Panc1 (cell line): ENCODE measurements at regions not wholly inside any gene's neighbourhood (a gene's known extent, or its start where the extent isn't known, plus 50 kb on each side); places are given as distances from the start of the nearest gene placed in this dataset.

Experiments
- ATAC-seq: fragments of 200-7000 bp; cut with Tn5 transposase; 2 replicates; pipeline ENCODE4 v1.9.1; 2020; ENCODE audit warnings: mild to moderate bottlenecking, moderate library complexity
- BruUV-seq: library from RNA; stranded (reverse); fragments of 400-500 nt; replicated peaks from 2 replicates; lab custom pipeline; 2021; lab: Mats Ljungman, UMichigan
- CTCF ChIA-PET: fragments of 300-600 bp; sonication (Branson Sonifier 250); formaldehyde crosslinking; loops from one replicate; lab custom pipeline; 2022; ENCODE audit warnings: antibody characterized with exemption; lab: Charles Lee
- POLR2A ChIA-PET: fragments of 300-600 bp; sonication (Branson Sonifier 250); formaldehyde crosslinking; loops from one replicate; lab custom pipeline; 2022; ENCODE audit warnings: antibody characterized with exemption; lab: Charles Lee
- DNase-seq: peaks from one replicate; pipeline ENCODE4 v3.0.0-alpha.2; 2010; ENCODE audit warnings: low read depth, low spot score
- H3K27ac ChIP-seq: 2 replicates; pipeline ENCODE4 v1.5.1; 2011; ENCODE audit warnings: mild to moderate bottlenecking, low read length, inconsistent platforms
- H3K27me3 ChIP-seq: fragments of 200-500 bp; sonication (Bioruptor generic); 2 replicates; pipeline ENCODE4 v1.6.0; 2014; ENCODE audit warnings: low read length, inconsistent platforms; ENCODE audit not compliant: control insufficient read depth, insufficient read depth
- H3K36me3 ChIP-seq: fragments of 200-500 bp; sonication (Bioruptor generic); 2 replicates; pipeline ENCODE4 v1.5.1; 2014; ENCODE audit warnings: inconsistent platforms, mild to moderate bottlenecking, low read length, moderate library complexity; ENCODE audit not compliant: control insufficient read depth, insufficient read depth
- H3K4me1 ChIP-seq: 2 replicates; pipeline ENCODE4 v1.5.1; 2011; ENCODE audit warnings: inconsistent platforms, mild to moderate bottlenecking, low read length, moderate library complexity; ENCODE audit not compliant: control insufficient read depth, insufficient read depth
- H3K4me3 ChIP-seq, 2 experiments: 2 replicates each; pipeline ENCODE4 v1.5.1; 2011 to 2012; ENCODE audit warnings: low read depth in 2 of 2, low read length in 2 of 2, mild to moderate bottlenecking in 2 of 2, inconsistent platforms in 1 of 2, moderate library complexity in 1 of 2
- H3K9me3 ChIP-seq: fragments of 200-500 bp; sonication (Bioruptor generic); 2 replicates; pipeline ENCODE4 v1.5.1; 2014; ENCODE audit warnings: low read depth, mild to moderate bottlenecking, inconsistent platforms, low read length, moderate library complexity; ENCODE audit not compliant: control insufficient read depth, insufficient read depth
- POLR2AphosphoS5 ChIP-seq: IDR thresholded peaks from 2 replicates; pipeline ENCODE4 v1.6.1; 2012; ENCODE audit warnings: mild to moderate bottlenecking, low read depth, low read length, moderate library complexity
- SIN3A ChIP-seq: IDR thresholded peaks from 2 replicates; pipeline ENCODE4 v1.6.1; 2012; ENCODE audit warnings: low read depth, mild to moderate bottlenecking, low read length, moderate library complexity, borderline replicate concordance; ENCODE audit not compliant: insufficient read depth
- TCF7L2 ChIP-seq: IDR thresholded peaks from 2 replicates; pipeline ENCODE4 v1.6.1; 2011; ENCODE audit warnings: mild to moderate bottlenecking, low read depth, low read length, inconsistent platforms
- in situ Hi-C: cut with HindIII; loops from 2 replicates; pipeline ENCODE4 v1.10.0; 2016; ENCODE audit warnings: low sequenced_read_pairs, low pct_unique_long_range_greater_than_20kb
- intact Hi-C: fragments of 100-400 bp; cut with micrococcal nuclease; formaldehyde crosslinking; loops from one replicate; pipeline ENCODE4 v1.10.0; 2022; ENCODE audit not compliant: unreplicated experiment
- TF ChIP-seq, protein P1 (sequence below): fragments of 450-650 bp; IDR thresholded peaks from 2 replicates; pipeline ENCODE4 v1.5.1; 2017; ENCODE audit warnings: mild to moderate bottlenecking
- TF ChIP-seq, protein P2 (sequence below), 2 experiments: IDR thresholded peaks; 2 replicates each; pipeline ENCODE4 v1.6.1; 2011 to 2012; ENCODE audit warnings: low read depth in 2 of 2, control low read depth in 1 of 2, low read length in 1 of 2, mild to moderate bottlenecking in 1 of 2, moderate library complexity in 1 of 2; ENCODE audit not compliant: insufficient read depth in 1 of 2

DNA sequence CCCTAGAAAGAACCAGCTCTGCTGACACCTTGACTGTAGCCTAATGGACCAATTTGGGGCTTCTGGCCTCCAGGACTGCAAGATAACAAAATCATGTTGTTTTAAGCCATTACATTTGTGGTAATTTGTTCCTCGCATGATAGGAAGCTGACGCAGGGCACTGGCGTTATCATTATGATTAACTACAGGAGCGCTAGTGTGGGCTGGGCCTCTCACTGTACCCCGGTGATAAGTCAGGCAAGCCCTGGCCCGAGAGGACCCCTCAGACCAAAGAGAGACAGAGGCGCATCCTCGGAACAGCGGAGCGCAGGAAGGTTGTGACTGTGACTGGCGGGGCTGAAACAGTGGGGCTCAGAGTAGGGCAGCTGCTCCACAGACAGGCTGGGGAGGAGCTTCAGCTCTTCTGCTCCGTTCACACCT is 150.3 kb upstream of the CHST15 start:
- ChIA-PET POLR2A (no interaction called here), CTCF (interaction anchor here (0.8 kb wide), 1 partner anchor 130 kb away, joined by 3 read pairs; no protein-coding TSS in a partner anchor)
- no peak for DNase-seq
- no TSS peak for BruUV-seq
- Histone ChIP-seq H3K36me3 (no peaks in the 10 kb centered on the region), H3K4me1 (no peaks in the 10 kb centered on the region), H3K9me3 (no peaks in the 10 kb centered on the region), H3K4me3 (no peak overlapping the region), H3K27me3 (no peaks in the 10 kb centered on the region), H3K27ac (no peak overlapping the region)
- in situ Hi-C loops = no loop called here
- TF ChIP-seq SIN3A (no peak), POLR2AphosphoS5 (no peak), TCF7L2 (no peak)
- TF ChIP-seq, protein P1, sequence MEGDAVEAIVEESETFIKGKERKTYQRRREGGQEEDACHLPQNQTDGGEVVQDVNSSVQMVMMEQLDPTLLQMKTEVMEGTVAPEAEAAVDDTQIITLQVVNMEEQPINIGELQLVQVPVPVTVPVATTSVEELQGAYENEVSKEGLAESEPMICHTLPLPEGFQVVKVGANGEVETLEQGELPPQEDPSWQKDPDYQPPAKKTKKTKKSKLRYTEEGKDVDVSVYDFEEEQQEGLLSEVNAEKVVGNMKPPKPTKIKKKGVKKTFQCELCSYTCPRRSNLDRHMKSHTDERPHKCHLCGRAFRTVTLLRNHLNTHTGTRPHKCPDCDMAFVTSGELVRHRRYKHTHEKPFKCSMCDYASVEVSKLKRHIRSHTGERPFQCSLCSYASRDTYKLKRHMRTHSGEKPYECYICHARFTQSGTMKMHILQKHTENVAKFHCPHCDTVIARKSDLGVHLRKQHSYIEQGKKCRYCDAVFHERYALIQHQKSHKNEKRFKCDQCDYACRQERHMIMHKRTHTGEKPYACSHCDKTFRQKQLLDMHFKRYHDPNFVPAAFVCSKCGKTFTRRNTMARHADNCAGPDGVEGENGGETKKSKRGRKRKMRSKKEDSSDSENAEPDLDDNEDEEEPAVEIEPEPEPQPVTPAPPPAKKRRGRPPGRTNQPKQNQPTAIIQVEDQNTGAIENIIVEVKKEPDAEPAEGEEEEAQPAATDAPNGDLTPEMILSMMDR = no peak
- TF ChIP-seq, protein P2, sequence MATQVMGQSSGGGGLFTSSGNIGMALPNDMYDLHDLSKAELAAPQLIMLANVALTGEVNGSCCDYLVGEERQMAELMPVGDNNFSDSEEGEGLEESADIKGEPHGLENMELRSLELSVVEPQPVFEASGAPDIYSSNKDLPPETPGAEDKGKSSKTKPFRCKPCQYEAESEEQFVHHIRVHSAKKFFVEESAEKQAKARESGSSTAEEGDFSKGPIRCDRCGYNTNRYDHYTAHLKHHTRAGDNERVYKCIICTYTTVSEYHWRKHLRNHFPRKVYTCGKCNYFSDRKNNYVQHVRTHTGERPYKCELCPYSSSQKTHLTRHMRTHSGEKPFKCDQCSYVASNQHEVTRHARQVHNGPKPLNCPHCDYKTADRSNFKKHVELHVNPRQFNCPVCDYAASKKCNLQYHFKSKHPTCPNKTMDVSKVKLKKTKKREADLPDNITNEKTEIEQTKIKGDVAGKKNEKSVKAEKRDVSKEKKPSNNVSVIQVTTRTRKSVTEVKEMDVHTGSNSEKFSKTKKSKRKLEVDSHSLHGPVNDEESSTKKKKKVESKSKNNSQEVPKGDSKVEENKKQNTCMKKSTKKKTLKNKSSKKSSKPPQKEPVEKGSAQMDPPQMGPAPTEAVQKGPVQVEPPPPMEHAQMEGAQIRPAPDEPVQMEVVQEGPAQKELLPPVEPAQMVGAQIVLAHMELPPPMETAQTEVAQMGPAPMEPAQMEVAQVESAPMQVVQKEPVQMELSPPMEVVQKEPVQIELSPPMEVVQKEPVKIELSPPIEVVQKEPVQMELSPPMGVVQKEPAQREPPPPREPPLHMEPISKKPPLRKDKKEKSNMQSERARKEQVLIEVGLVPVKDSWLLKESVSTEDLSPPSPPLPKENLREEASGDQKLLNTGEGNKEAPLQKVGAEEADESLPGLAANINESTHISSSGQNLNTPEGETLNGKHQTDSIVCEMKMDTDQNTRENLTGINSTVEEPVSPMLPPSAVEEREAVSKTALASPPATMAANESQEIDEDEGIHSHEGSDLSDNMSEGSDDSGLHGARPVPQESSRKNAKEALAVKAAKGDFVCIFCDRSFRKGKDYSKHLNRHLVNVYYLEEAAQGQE (IDR thresholded peaks at IDR 0.05; ENCODE audit: insufficient read depth in 1 of 2, low read depth in 2 of 2, low read length in 1 of 2) = no peak
- no peak for ATAC-seq
- intact Hi-C loops = no loop called here

DNA sequence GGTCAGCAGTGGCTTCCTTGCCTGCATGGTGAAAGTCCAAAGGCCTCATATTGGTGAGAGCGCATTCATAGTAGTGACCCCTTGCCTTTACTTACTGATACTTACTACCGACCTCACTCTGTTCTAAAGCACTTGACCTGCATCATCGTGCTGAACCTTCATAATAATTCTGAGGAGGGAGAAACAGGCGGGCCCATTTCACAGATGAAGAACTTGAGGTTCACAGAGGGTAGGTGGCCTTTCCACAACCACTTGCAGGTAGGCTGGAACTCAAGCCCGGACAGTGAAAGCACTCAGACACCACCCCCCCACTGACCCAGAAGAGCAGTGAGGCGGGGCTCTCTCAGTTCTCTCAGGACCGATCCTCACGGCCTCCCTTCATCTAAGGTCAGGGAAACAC is 149.4 kb upstream of the CHST15 start:
- no peak for DNase-seq
- H3K4me3 ChIP-seq = no peak overlapping the region
- no peaks in the 10 kb centered on the region for H3K36me3 ChIP-seq
- ATAC-seq = no peak
- no peaks in the 10 kb centered on the region for H3K27me3 ChIP-seq
- TF ChIP-seq SIN3A (no peak), TCF7L2 (no peak)
- TF ChIP-seq, protein P2 (IDR thresholded peaks at IDR 0.05; ENCODE audit: insufficient read depth in 1 of 2, low read depth in 2 of 2, low read length in 1 of 2) = no peak
- TF ChIP-seq, protein P1 = no peak
- no peak overlapping the region for H3K27ac ChIP-seq
- in situ Hi-C loops (no loop called here), intact Hi-C loops (no loop called here)
- H3K9me3 ChIP-seq = no peaks in the 10 kb centered on the region
- POLR2A ChIA-PET = no interaction called here
- no TSS peak for BruUV-seq
- CTCF ChIA-PET = no interaction called here
- no peaks in the 10 kb centered on the region for H3K4me1 ChIP-seq
